Lung (tissue), 11 donors: ENCODE measurements at regions not wholly inside any gene's neighbourhood (a gene's known extent, or its start where the extent isn't known, plus 50 kb on each side); places are given as distances from the start of the nearest gene placed in this dataset.
"Not testable (repeated sequence)": the region's sequence is repeated elsewhere in the genome, so short reads cannot be mapped to it uniquely, and the experiment has no call there.

ENCODE experiments used
- ATAC-seq: fragments of 200-7000 bp; cut with Tn5 transposase; one replicate; pipeline ENCODE4 v1.9.1; 2020; ENCODE audit warnings: moderate number of reproducible peaks; ENCODE audit not compliant: insufficient read depth, low FRiP score
- DNase-seq, 3 donors: peaks; one replicate each; pipeline ENCODE4 v3.0.0-alpha.2; 2013 to 2017
- H3K27ac ChIP-seq, 2 donors: one replicate each; pipeline ENCODE4 v1.5.1; 2013; ENCODE audit warnings: mild to moderate bottlenecking in 2 of 2, moderate library complexity in 2 of 2, control low read depth in 1 of 2, inconsistent platforms in 1 of 2, low read depth in 1 of 2, low read length in 1 of 2
- H3K27me3 ChIP-seq, 3 donors: one replicate each; pipeline ENCODE4 v1.5.1; 2013; ENCODE audit warnings: low read length in 2 of 3; ENCODE audit not compliant: control insufficient read depth in 3 of 3, insufficient read depth in 3 of 3
- H3K36me3 ChIP-seq, 4 donors: one replicate each; pipeline ENCODE4 v1.5.1; 2013; ENCODE audit warnings: low read length in 4 of 4, mild to moderate bottlenecking in 1 of 4, moderate library complexity in 1 of 4; ENCODE audit not compliant: control insufficient read depth in 4 of 4, insufficient read depth in 4 of 4
- H3K4me1 ChIP-seq, 5 donors: one replicate each; pipeline ENCODE4 v1.5.1; 2013; ENCODE audit warnings: low read length in 5 of 5, mild to moderate bottlenecking in 2 of 5, moderate library complexity in 1 of 5; ENCODE audit not compliant: control insufficient read depth in 5 of 5, insufficient read depth in 5 of 5
- H3K4me3 ChIP-seq: one replicate; pipeline ENCODE4 v1.5.1; 2013; ENCODE audit warnings: mild to moderate bottlenecking, control low read depth, moderate library complexity
- H3K9ac ChIP-seq, 2 donors: one replicate each; pipeline ENCODE4 v1.5.1; 2013; ENCODE audit warnings: low read length in 2 of 2, control low read depth in 1 of 2; ENCODE audit not compliant: insufficient read depth in 1 of 2
- H3K9me3 ChIP-seq, 4 donors: one replicate each; pipeline ENCODE4 v1.5.1; 2013; ENCODE audit warnings: low read length in 3 of 4, mild to moderate bottlenecking in 1 of 4, moderate library complexity in 1 of 4; ENCODE audit not compliant: control insufficient read depth in 4 of 4, insufficient read depth in 3 of 4
- CTCF ChIP-seq: IDR thresholded peaks from 2 replicates; pipeline ENCODE4 v1.5.1; 2012; ENCODE audit warnings: mild to moderate bottlenecking; ENCODE audit errors: control extremely low read depth, extremely low read depth
- WGBS, 2 donors: extraction: QIAGEN DNeasy Blood & Tissue Kit; methylation state at CpG; one replicate each; pipeline ENCODE4 v1.1.7; 2013; 5-methylcytosine and 5-hydroxymethylcytosine counted together
- donor health status: control.
- donor health status: control.
- donor health status: Bipolar disorder and iron deficiency.
- donor health status: healthy.
- donor health status: DM: yes; HTN: yes; CAD: no.

DNA sequence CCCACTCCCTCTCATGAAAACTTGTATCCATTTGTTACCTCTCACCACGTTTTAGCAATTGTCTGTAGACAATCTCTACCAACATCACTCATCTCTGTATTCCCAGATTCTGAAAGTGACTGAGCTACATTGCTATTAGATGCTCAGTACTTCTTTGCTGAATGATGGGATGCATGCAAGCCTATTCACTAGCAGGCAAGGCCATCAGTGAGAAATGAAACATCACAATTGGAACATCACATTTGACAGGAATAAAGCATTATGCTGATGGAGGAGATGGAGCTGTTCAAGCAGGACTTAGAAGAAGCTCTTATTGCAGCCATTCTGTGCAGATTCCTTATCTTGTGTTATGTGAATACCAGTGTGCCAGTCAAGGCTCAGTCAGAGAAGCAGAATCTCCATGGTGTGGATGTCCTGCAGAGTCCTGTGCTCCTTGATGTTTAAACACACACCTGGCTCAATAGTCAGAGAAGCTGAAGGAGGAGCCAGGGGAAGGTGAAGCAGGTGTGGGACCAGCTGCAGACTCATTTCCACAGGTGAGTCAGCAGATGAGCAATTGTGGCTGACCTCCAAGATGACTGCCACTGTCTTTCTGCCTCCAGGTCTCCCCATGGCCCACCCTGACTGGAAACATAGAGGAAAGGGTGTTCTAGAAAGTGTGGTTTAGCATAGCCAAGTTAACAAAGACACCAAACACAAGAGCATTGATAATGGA, 965.5 kb downstream of the GRID1 start:
- Histone ChIP-seq H3K27me3 (no peaks in the 10 kb centered on the region), H3K9ac (no peak overlapping the region), H3K27ac (no peak overlapping the region), H3K4me1 (no peaks in the 10 kb centered on the region), H3K9me3 (no peaks in the 10 kb centered on the region), H3K36me3 (no peaks in the 10 kb centered on the region), H3K4me3 (no peak overlapping the region)
- TF ChIP-seq CTCF, result no peak
- WGBS, 2 donors, result 18 to 23% methylated on average over 1 of the region's 1 CpG
- no peak for DNase-seq
- ATAC-seq, result no peak

- H3K4me1 ChIP-seq, result no peaks in the 10 kb centered on the region
- no peak for TF ChIP-seq CTCF
- WGBS, 2 donors, result 96 to 100% methylated on average over 1 of the region's 1 CpG
Observed at GRCh38 chr10:85402541-85402940, 964.1 kb downstream of the GRID1 start.

GRCh38 chr10:85407088-85407487, 959.5 kb downstream of the GRID1 start:
- Histone ChIP-seq H3K4me3 (no peak overlapping the region), H3K4me1 (no peaks in the 10 kb centered on the region), H3K9ac (no peak overlapping the region), H3K9me3 (peaks cover 0 to 2% (median 0%) of the 10 kb centered on the region in 4 donors), H3K36me3 (no peaks in the 10 kb centered on the region), H3K27ac (no peak overlapping the region), H3K27me3 (no peaks in the 10 kb centered on the region)
- DNase-seq, result no peak
- no peak for ATAC-seq
- TF ChIP-seq CTCF, result no peak
- 66% methylated on average over 3 of the region's 3 CpGs for WGBS, 2 donors

More at GRCh38 chr10:85402541-85402940, 964.1 kb downstream of the GRID1 start:
- Histone ChIP-seq H3K9me3 (no peaks in the 10 kb centered on the region), H3K27ac (no peak overlapping the region), H3K36me3 (no peaks in the 10 kb centered on the region), H3K9ac (no peak overlapping the region), H3K27me3 (no peaks in the 10 kb centered on the region), H3K4me3 (no peak overlapping the region)
- no peak for ATAC-seq
- no peak for DNase-seq

DNA sequence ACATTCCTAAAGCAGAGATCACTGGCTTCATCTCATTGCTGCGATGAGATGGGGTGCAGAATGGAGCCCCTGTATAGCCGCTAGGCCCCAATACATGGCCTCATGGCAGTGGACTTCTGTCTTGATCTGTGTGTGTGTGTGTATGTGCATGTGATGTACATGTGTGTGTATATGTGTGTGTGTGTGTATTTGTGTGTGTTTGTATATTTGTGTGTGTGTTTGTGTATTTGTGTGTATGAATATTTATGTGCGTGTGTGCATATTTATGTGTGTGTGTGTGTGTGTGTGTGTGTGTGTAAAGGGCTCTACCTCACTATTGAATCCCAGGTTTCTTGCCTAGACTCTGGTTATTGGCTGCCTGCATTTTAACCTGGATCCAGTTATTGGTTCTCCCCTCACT, 958.2 kb downstream of the GRID1 start:
- 94 to 95% methylated on average over 3 of the region's 3 CpGs for WGBS, 2 donors

GRCh38 chr10:85410586-85410985, 956.0 kb downstream of the GRID1 start:
- H3K9ac ChIP-seq, ATAC-seq, H3K27ac ChIP-seq, H3K4me3 ChIP-seq, H3K9me3 ChIP-seq, DNase-seq, H3K4me1 ChIP-seq, H3K36me3 ChIP-seq, H3K27me3 ChIP-seq: not testable (repeated sequence)
- 58 to 67% methylated on average over 3 of the region's 3 CpGs for WGBS, 2 donors

More for the DNA sequence above, 958.2 kb downstream of the GRID1 start:
- Histone ChIP-seq H3K27me3 (no peaks in the 10 kb centered on the region), H3K4me1 (no peaks in the 10 kb centered on the region), H3K4me3 (no peak overlapping the region), H3K9me3 (peaks cover 0 to 5% (median 1%) of the 10 kb centered on the region in 4 donors), H3K36me3 (no peaks in the 10 kb centered on the region), H3K27ac (no peak overlapping the region), H3K9ac (no peak overlapping the region)
- no peak for TF ChIP-seq CTCF
- DNase-seq, result no peak
- ATAC-seq, result no peak
